GM19463 (cell line): ENCODE measurements at regions not wholly inside any gene's neighbourhood (a gene's known extent, or its start where the extent isn't known, plus 50 kb on each side); places are given as distances from the start of the nearest gene placed in this dataset.

ENCODE experiments used
- ATAC-seq: cut with Tn5 transposase; IDR thresholded peaks from one replicate; pipeline ENCODE4 v1.9.1; 2021; ENCODE audit warnings: mild to moderate bottlenecking, moderate library complexity; ENCODE audit not compliant: unreplicated experiment

DNA sequence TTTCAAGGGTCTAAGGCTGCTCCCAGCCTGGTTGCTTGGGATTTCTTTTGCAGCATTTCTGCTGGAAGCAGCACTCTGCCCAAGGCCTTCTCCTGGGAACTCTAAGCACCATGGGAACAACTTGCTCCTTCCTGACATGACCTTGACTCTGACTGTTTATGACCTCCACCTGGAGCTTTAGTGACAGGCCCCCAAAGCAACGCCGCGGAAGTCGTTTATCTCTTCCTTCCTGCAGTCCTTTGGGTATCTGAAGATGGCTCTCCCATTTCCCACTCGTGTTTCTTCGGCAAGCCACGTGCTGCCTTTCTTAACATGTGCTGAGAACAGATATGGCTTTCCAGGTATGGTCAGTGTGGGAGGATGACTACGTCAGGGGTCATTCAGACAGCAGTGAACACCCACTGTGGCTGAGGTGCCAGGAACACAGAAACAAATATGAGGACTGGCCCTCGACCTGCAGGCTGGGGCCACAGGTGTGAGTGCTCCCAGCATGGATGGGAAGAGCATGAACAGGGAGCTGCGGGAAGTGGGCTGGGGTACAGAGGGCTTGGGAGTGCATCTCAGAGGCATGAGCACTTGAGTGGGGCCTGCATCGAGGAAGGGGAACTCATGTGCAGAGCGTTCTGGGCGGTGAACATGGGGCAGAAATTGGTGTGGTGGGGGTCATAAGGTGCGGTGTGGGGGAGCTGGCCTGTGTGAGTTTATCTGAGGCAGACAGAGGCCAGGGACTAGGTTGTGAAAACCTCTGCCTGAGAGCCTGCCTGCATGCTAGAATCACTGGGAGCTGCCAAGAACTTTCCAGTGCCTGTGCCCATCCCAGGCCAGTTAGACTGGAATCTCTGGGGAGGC lies 140.5 kb downstream of the TSN start:
- no peak for ATAC-seq

DNA sequence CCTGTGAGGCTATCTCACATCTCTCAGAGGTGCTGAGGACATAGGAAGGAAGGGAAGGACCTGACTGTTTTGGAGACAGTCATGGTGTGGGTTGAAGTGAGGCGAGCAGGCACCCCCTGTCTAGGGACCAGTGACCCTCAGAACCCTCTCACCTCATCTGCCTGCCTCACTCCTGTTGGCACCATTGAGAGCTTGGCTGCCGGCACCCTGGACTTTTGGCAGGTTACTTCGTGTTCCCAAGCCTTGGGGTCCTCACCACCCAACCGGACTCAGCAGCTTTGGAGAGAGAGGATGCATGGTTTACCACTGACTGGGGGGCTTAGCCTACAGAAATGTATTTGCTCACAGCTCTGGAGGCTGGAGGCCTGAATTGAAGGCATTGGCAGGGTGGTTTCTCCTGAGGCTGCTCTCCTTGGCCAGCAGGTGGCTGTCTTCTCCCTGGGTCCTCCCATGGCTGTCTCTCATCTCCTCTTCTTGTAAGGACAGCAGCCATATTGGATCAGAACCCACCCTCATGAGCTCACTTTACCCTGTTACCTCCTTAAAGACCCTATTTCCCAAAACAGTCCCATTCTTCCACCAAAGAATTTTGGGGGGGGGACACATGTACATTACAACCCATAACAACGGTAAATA lies 142.0 kb downstream of the TSN start:
- ATAC-seq: peak; percentile 64

DNA sequence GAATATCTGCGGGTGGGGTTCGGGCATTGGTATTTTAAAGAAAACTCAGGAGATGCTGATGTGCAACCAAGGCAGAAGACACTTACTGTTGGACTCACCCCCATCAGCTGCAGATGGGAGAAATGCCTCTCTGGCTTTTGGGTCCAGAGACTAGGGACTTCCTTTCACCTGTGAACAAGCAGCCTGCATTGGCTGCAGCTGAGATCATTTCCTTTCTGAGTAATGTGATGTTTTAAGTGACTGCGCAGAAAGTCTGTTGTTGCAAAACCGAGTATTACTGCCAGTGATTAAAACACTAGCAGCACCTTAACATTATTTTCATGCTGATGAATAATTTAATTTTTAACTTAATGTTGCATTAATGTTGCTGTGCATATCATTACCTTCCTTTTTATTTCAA lies 143.0 kb downstream of the TSN start:
- no peak for ATAC-seq

DNA sequence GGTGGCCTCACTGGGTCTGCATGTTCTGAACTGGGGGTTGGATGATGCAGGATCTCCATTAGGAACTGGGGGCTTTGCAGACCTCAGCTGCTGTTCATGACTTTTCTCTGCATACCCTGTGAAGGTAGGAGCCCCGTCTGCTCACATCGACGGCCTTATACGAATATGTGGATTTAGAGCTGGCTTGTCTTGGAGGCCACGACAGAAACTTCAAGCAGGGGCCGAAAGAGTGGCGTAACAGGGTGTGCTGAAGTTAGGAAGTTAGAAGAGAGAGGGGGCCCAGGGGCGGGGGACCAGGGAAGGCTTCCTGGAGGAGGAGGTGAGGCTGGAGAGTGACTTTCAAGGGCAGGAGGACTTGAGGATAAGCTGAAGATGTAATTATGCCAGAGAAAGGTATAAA lies 144.9 kb downstream of the TSN start:
- ATAC-seq: no peak

DNA sequence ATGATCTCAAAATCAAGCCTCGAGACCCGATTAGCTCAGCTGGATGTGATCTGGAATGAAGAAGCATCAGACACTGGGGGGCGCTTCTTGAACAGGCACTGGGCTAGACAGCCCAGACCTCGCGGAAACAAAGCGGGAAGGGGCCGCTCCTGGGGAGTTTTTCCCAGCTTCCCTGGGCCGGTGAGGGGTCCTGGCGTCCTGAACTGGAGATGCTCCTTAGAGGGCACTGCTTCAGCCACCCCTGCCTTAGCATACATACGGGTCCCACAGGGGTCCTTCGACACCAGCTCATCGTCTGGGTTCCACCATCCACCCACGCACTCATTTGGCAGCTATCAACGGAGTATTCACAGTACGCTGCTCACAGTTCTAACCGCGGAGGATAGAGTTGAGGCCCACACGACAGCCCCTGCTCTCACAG lies 146.7 kb downstream of the TSN start:
- ATAC-seq: peak; percentile 74

DNA sequence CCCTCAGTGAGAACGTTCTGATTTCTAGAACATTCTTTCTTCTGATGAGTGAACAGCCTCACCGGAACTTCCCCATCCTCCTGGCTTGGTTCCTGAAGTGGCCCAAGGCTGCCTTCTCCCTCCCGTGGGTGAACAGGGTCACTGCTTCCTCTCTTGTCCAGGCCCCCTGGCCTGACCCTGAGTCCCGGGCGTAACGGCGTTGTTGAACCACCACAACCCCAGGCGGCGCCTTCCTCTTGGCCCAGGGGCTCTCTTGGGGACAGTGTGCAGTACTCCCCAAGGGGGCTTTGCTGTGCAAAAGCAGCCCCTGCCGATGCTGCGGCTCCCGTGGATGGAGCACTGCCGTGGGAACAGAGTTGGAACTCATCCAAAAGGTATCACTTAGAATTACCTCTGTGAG lies 147.2 kb downstream of the TSN start:
- ATAC-seq: peak; percentile 44

DNA sequence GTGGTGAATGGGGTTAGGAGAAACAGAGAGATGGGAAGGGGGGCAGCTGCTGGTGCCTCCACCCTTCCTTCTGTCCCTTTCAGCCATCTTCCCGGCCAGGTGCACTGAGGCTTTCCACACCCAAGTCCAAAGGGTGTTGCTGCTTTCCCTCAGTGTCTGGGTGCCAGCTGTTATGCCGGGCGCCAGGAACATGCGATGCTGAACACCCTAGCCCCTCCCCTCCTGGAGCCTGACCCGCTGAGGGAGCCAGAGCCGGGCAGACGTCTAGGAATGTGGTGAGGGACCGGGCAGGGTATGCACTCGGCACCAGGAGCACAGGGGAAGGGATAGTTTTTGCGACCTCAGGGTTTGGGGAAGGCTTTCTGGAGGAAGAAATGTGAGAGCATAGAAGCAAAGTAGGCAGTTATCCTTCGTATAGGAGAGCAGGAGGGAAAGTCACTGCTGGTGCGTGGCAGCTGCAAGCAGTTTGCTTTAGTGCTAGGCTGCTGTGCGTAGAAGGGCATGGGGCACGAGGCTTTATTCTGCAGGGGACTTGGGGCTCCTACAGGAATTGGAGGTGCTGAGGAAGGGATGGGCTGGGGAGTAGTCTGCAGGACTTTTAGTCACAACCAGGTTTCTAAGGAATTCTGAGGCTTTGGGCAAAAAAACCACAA lies 147.7 kb downstream of the TSN start:
- no peak for ATAC-seq

DNA sequence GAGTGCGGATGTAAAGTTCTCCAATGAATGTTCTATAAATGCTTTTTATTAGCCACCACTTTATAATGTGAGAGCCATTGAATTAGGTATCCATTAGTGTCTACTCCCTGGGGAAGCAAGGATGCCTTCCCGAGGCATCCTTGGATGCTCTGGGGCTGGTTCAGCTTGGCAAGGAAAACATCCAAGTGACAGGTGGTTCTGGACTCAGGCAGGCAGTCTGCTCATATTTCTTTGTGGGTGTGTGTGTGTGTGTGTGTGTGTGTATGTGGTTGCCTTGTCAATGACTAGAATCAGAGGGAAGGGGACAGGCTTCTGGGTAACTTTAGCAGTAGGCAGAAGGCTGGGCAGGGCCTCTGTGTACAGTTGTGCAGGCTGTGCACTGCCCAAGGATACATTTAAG lies 149.2 kb downstream of the TSN start:
- ATAC-seq: no peak

DNA sequence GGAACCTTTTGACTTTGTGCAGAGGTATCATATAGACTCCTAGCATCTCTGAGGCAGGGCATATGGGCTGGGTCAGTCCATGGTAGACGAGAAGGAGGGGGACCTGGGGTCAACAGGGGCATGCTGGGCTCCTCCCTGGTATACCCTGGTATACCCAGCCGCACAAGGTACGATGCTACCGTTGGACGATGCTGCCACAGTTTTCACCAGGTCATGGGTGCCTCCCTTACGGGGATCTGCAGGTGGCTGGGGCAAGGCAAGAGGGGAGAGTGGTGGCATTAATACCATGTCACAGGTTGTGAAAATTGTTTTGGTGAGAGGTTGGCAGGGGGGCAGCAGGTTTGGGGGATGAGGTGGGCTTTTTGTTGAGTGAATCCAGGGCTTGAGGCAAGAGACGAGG lies 149.8 kb downstream of the TSN start:
- no peak for ATAC-seq

DNA sequence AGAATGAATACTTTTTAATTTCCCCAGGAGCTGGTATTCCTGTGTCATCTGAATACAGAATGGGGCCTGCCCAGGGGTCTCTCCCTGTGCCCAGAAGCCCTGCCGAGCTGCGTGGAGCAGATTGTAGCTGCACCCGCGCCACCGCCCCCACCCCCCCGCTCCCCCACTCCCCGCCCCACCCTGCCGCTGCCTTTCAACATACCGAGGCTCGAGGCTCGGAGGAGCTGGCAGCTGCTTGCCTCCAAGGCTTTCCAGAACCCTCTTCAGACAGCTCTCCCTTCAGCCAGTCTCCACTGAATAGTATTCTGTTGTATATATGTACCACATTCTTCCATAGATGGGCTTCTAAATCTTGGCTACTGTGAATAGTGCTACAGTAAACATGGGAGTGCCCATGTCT lies 150.7 kb downstream of the TSN start:
- no peak for ATAC-seq

DNA sequence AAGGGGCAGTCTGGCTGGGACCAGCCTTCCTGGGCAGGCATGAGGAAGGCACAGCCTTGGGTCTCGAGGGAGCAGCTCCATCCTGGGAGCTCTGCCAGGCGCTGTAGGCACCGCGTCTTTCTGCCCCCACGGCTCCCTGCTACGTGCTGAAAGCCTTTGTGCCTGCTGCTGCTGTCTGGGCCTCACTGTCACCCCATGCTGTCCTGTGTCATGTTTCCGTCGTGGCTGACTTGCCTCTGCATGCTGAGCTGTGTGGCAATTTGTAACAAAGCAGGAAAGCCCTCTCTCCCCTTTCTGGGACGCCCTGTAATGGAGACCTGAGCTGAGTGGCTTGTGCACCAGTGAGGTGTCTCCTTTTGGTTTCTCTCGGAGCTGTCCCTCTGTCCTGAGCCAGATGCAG lies 152.5 kb downstream of the TSN start:
- no peak for ATAC-seq

DNA sequence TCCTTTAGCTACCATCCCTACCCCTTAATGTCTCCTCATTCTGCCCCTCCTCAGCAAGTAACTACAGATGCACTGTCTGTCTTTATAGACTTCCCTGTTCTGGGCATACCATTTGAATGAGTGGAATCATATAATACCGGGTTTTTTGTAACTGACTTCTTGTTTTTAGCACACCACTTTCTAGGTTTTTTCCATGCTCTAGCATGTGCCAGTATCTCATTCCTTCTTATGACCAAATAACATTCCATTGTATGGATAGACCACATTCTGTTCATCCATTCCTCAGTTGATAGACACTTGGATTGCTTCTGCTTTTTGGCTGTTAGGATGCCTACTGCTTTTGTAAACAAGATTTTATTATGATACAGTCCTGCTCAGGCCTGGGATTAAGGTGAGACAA lies 154.7 kb downstream of the TSN start:
- no peak for ATAC-seq

DNA sequence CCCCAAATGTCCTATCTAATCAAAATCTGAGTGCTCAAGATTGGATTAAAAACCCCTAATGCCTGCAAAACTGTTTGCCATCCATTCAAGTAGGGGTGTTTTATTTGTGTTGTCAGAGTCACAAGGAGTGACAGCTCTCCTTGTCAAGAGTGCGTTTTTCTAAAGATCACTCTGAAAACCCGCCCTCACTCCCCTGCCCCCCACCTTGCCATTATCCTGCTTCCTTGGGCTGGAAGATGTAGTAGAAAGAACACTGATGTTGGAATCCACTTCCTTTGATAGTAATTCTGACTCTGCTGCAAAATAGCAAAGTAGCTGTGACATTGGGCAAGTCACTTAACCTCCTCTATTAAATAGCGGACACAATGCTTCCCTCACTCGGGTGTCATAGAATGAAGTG lies 155.6 kb downstream of the TSN start:
- no peak for ATAC-seq

DNA sequence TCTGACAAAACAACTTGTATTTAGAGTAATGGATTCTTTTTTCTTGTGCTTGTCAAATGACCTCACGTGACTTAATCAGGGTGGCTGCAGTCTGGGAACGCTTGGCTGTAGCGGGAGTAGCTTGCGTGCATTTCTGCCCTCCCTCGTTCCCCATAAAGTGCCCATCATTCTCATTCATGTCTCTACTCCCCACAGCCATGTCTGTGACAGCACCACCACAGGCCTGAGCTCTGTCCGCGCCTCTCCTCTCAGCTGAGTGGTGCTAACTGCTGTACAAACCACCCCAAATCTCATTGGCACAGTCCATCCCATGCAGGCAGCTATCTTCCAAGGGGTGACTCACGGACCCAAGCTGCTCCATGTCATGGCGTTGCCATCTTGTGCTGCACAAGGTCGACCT lies 161.7 kb downstream of the TSN start:
- no peak for ATAC-seq

DNA sequence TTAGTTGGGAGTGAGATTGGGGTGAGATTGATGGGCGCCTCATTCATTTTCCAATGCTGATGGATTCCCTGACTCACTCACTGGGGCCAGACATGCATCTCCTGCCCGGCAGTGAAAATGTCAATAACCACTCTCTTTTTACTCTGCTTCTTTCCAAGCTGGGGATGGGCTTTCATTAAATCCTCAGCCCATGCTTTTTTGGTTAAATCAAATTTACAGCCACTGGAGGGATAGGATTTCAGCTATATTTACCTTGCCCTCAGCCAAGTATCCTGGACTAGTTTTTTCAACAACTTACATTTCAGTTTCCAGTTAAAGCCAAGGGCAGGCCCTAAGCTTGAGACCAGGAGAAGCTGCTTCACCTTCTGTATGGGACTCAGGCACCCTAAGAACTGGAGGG lies 162.8 kb downstream of the TSN start:
- ATAC-seq: no peak

DNA sequence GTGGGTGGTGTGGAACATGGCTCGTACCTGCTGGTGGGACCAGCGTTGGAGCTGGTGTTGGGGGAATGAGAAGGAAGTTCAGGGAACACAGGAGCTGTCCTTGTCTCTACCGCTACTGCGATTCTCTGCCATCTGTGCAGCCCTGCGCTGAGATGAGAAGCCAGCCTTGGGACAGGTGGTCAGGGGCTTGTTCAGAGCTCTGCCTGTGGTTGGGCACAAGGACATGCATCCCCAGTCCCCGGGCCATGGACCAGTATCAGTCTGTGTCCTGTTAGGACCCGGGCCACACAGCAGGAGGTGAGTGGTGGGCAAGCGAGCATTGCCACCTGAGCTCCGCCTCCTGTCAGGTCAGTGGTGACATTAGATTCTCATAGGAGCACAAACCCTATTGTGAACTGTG lies 164.4 kb downstream of the TSN start:
- ATAC-seq: no peak

DNA sequence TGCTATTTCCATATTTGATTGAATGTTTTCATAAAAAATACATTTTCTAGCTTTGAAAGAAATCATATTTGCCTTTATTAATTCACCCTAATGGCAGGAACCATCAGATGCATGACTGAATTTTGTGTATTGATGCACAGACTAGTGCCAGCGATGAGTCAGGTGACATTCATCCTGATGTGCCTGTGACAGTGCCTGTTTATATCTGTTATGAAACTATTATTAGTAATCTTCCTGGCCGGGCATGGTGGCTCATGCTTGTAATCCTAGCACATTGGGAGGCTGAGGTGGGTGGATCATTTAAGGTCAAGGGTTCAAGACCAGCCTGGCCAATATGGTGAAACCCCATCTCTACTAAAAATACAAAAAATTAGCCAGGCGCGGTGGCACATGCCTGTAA lies 170.0 kb downstream of the TSN start:
- ATAC-seq: no peak

DNA sequence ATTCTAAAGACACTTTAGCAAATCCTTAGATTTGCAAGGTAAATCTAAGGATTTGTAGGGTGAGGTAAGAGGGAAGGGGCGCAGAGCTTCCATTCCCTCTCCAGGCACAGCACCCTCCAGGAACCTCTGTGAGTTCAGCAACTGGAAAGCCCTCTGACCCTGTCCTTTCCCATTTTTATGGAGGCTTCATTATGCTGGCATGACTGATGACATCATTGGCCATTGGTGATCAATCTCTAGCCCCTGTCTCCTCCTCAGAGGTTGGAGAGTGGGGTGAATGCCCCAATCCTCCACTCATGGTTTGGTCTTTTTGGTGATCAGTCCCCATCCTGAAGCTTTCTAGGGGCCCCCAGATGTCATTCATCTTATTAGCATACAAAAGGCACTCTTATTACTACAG lies 187.8 kb downstream of the TSN start:
- ATAC-seq: no peak

DNA sequence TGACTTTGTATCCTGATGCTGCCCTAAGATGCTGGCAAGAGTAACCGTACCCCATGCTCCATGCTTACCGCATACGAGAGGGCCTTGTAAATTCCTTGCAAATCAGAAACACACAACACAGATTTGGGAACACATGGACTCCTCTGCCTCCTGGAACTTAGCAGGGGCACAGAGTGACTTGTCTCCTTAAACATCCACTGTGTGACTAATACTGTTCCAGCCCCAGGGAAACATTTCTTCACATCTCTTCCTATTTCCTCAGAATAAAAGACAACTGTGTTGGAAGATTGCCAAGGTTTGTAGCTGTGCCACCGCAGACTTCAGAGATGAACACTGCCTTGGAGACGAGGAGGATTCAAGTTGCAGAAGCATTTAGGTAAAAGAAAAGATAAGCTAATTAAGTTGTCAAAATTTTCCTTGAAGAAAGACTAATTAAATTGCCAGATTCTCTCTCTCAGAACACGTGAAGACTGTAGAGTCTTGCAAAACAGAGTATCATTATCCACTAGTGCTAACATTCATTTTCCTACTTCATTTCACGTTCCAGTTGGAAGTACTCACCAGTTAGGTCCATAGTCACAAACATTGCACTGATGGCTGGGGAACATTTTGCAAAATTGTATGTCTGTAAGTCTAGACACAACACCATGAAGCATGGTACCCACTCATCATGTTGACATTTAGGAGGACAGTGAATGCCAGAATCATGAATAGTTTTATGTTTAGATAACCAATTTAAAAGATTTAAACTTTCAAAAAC lies 188.8 kb downstream of the TSN start:
- no peak for ATAC-seq

DNA sequence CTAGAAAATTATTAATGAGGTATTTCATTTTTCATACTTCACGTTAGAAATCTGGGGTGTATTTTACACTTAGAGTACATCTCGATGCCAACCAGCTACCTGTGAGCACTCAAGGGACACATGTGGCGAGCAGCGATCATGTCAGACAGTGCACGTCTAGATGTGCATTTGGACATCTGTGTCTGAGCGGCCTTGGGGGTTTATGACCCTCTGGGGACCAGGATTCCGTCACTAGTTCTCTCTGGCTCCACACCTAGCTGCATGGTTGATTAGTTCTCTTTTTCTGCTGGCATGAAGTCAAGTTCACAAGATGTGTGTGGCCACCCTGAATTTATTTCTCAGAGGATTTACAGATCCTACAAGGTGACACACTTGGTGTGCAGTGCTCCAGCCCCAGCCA lies 192.2 kb downstream of the TSN start:
- ATAC-seq: no peak

DNA sequence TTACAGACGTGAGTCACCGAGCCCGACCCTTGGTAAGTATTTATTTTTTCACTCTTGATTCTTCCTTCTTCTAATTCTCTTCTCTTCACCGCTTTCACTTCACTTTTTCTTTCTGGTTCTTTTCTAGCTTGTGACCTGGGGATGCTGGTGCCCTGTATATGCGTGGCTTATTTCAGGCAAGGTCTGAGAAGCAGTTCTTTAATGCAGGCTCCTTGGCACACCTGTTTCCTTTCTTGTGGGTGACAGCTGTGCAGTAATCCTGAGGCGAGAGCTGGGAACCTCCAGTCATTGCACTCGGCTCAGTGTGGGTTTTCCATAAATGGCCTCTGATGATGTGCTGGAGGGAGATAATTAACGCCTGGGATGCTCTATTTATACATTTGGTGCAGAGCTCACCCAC lies 193.8 kb downstream of the TSN start:
- peak; percentile 69 for ATAC-seq
